Loucy (cell line): ENCODE measurements at regions not wholly inside any gene's neighbourhood (a gene's known extent, or its start where the extent isn't known, plus 50 kb on each side); places are given as distances from the start of the nearest gene placed in this dataset.

Source experiments
- H2AFZ ChIP-seq: fragments of 200-600 bp; sonication (generic); 2 replicates; pipeline ENCODE4 v1.6.0; 2016; ENCODE audit warnings: antibody characterized with exemption, mild to moderate bottlenecking, low read length, moderate library complexity
- H3F3A ChIP-seq: fragments of 200-600 bp; 2 replicates; pipeline ENCODE4 v1.6.0; 2016; ENCODE audit warnings: antibody characterized with exemption, low read depth, mild to moderate bottlenecking
- H3K27me3 ChIP-seq: fragments of 200-600 bp; sonication (generic); 2 replicates; pipeline ENCODE4 v1.6.1; 2014; ENCODE audit warnings: low read length, mild to moderate bottlenecking; ENCODE audit not compliant: insufficient read depth, poor library complexity, severe bottlenecking
- H3K36me3 ChIP-seq: fragments of 200-600 bp; sonication (generic); 2 replicates; pipeline ENCODE4 v1.6.1; 2016; ENCODE audit warnings: low read length; ENCODE audit not compliant: insufficient read depth
- H3K4me1 ChIP-seq: fragments of 200-600 bp; sonication (generic); 2 replicates; pipeline ENCODE4 v1.5.1; 2014; ENCODE audit warnings: low read length, mild to moderate bottlenecking; ENCODE audit not compliant: insufficient read depth, poor library complexity, severe bottlenecking
- H3K4me2 ChIP-seq: fragments of 200-600 bp; sonication (generic); 2 replicates; pipeline ENCODE4 v1.6.0; 2014; ENCODE audit warnings: antibody characterized with exemption, low read length, low read depth, mild to moderate bottlenecking; ENCODE audit not compliant: poor library complexity, severe bottlenecking
- H3K4me3 ChIP-seq: fragments of 200-600 bp; sonication (generic); 2 replicates; pipeline ENCODE4 v1.5.1; 2014; ENCODE audit warnings: low read length, mild to moderate bottlenecking, mixed read lengths; ENCODE audit not compliant: poor library complexity, severe bottlenecking
- H3K79me2 ChIP-seq: fragments of 200-600 bp; sonication (generic); 2 replicates; pipeline ENCODE4 v1.6.1; 2014; ENCODE audit warnings: low read length; ENCODE audit not compliant: insufficient read depth
- H3K9ac ChIP-seq: fragments of 200-600 bp; sonication (generic); 2 replicates; pipeline ENCODE4 v1.6.0; 2014; ENCODE audit warnings: mild to moderate bottlenecking, low read depth, low read length, moderate library complexity; ENCODE audit not compliant: poor library complexity, severe bottlenecking
- H3K9me2 ChIP-seq: fragments of 200-600 bp; sonication (generic); replicated peaks from 2 replicates; pipeline ENCODE4 v1.6.1; 2016; ENCODE audit warnings: low read depth, low read length, mixed read lengths
- H3K9me3 ChIP-seq: fragments of 200-600 bp; sonication (generic); 2 replicates; pipeline ENCODE4 v1.6.1; 2014; ENCODE audit warnings: mild to moderate bottlenecking, antibody characterized with exemption, low read length, low read depth; ENCODE audit not compliant: insufficient read depth
- H4K20me1 ChIP-seq: fragments of 200-600 bp; sonication (generic); 2 replicates; pipeline ENCODE4 v1.6.0; 2014; ENCODE audit warnings: antibody characterized with exemption, low read length, mild to moderate bottlenecking; ENCODE audit not compliant: insufficient read depth, poor library complexity, severe bottlenecking
- EZH2phosphoT487 ChIP-seq: fragments of 200-600 bp; IDR thresholded peaks from 2 replicates; pipeline ENCODE4 v1.6.1; 2018; ENCODE audit warnings: antibody characterized with exemption, mild to moderate bottlenecking, moderate library complexity, borderline replicate concordance
- TF ChIP-seq, protein P1 (sequence below): fragments of 200-600 bp; sonication (generic); conservative IDR thresholded peaks from 2 replicates; pipeline ENCODE4 v1.5.1; 2014; ENCODE audit warnings: mild to moderate bottlenecking, antibody characterized with exemption, low read length

DNA sequence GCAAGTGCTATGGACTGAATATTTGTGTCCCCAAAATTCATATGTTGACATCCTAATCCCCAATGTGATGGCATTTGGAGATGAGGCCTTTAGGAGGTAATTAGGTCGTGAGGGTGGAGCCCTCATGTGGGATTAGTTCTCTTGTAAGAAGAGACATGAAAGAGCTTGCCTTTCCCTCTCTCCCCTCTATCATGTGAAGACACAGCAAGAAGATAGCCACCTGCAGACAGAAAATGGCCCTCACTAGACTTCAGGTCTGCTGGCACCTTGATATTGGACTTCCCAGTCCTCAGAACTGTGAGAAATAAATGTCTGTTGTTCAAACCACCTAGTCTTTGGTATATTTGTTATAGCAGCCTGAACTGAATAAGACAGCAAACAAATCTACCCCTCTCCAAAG lies 75.1 kb upstream of the TBX20 start:
- Histone ChIP-seq H3K9me2 (no peaks in the 10 kb centered on the region), H2AFZ (no peak overlapping the region)
- TF ChIP-seq, protein P1, sequence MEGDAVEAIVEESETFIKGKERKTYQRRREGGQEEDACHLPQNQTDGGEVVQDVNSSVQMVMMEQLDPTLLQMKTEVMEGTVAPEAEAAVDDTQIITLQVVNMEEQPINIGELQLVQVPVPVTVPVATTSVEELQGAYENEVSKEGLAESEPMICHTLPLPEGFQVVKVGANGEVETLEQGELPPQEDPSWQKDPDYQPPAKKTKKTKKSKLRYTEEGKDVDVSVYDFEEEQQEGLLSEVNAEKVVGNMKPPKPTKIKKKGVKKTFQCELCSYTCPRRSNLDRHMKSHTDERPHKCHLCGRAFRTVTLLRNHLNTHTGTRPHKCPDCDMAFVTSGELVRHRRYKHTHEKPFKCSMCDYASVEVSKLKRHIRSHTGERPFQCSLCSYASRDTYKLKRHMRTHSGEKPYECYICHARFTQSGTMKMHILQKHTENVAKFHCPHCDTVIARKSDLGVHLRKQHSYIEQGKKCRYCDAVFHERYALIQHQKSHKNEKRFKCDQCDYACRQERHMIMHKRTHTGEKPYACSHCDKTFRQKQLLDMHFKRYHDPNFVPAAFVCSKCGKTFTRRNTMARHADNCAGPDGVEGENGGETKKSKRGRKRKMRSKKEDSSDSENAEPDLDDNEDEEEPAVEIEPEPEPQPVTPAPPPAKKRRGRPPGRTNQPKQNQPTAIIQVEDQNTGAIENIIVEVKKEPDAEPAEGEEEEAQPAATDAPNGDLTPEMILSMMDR = no peak
- TF ChIP-seq EZH2phosphoT487 = no peak

DNA sequence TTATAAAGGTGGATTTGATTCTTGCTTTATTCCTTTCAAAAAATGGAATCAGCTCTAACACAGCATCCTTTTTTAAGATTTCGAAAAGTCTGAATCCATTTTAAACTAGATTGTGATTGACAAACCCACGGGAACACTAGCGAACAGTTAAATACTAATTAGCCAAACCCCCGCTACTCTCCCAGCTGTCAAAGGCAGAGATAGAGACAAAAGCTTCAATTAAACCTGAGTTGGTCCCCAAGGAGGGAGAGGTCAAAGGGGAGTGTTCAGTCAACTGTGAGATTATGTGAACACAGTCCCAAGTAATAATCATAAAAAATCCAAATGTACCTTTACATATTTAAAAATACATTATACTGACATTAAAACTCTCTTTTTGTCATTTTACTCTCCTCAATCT lies 65.7 kb upstream of the TBX20 start:
- Histone ChIP-seq H3K4me1 (no peaks in the 10 kb centered on the region), H3K4me3 (no peak overlapping the region), H3K4me2 (no peak overlapping the region), H3K36me3 (no peaks in the 10 kb centered on the region), H3K27me3 (no peaks in the 10 kb centered on the region), H2AFZ (no peak overlapping the region), H3K79me2 (no peaks in the 10 kb centered on the region), H3K9ac (no peak overlapping the region), H3K9me2 (no peaks in the 10 kb centered on the region), H3F3A (no peaks in the 10 kb centered on the region), H3K9me3 (peaks cover 4% of the 10 kb centered on the region; the same call in 1 of the 2 replicates), H4K20me1 (no peaks in the 10 kb centered on the region)
- TF ChIP-seq, protein P1 = no peak
- TF ChIP-seq EZH2phosphoT487 = no peak

More for the DNA sequence above, 75.1 kb upstream of the TBX20 start:
- peaks cover 4% of the 10 kb centered on the region; the same call in 1 of the 2 replicates for H3K9me3 ChIP-seq
- no peaks in the 10 kb centered on the region for H4K20me1 ChIP-seq
- no peak overlapping the region for H3K4me2 ChIP-seq
- no peak overlapping the region for H3K9ac ChIP-seq
- H3K36me3 ChIP-seq = no peaks in the 10 kb centered on the region
- H3K27me3 ChIP-seq = no peaks in the 10 kb centered on the region
- H3K79me2 ChIP-seq = no peaks in the 10 kb centered on the region
- H3K4me1 ChIP-seq = no peaks in the 10 kb centered on the region
- H3K4me3 ChIP-seq = no peak overlapping the region
- H3F3A ChIP-seq = no peaks in the 10 kb centered on the region

DNA sequence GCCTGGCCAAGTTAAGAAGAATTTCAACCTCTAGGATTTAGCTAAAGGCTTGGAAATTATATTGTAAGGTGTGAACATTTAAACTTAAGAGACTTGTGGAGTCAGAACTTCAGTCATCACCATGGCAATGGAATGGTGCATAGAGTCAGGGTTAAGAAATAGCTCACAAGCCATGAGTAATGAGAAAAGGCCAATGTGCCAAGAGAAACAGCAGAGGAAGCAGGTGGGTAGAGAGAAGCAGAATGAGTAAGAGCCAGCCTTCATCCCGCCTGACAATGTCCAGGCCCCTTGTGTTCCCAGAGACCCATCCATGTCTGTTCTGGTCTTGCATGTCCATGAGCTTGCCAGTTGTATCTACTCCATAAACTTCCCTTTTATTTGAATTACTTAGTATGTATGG lies 62.6 kb upstream of the TBX20 start:
- no peaks in the 10 kb centered on the region for H3F3A ChIP-seq
- H3K9me3 ChIP-seq = no peaks in the 10 kb centered on the region
- no peak overlapping the region for H3K9ac ChIP-seq
- H3K4me2 ChIP-seq = no peak overlapping the region
- no peaks in the 10 kb centered on the region for H3K36me3 ChIP-seq
- no peak overlapping the region for H3K4me3 ChIP-seq
- H3K79me2 ChIP-seq = no peaks in the 10 kb centered on the region
- no peak overlapping the region for H2AFZ ChIP-seq
- H3K4me1 ChIP-seq = no peaks in the 10 kb centered on the region
- H3K9me2 ChIP-seq = no peaks in the 10 kb centered on the region
- no peaks in the 10 kb centered on the region for H4K20me1 ChIP-seq
- H3K27me3 ChIP-seq = no peaks in the 10 kb centered on the region
- no peak for TF ChIP-seq EZH2phosphoT487
- TF ChIP-seq, protein P1 = no peak
